SK-N-SH (cell line): ENCODE measurements at regions not wholly inside any gene's neighbourhood (a gene's known extent, or its start where the extent isn't known, plus 50 kb on each side); places are given as distances from the start of the nearest gene placed in this dataset.

ENCODE experiments used
- CTCF ChIA-PET: fragments of 300-600, 350-600 bp; formaldehyde crosslinking; extraction: SDS; loops from one replicate; lab custom pipeline; 2021; lab: Yijun Ruan, JAX
- POLR2A ChIA-PET: fragments of 350-600 bp; sonication (Branson Sonifier 250); formaldehyde crosslinking; extraction: SDS; loops from one replicate; lab custom pipeline; 2020; ENCODE audit warnings: antibody characterized with exemption, inconsistent platforms; lab: Yijun Ruan, JAX
- DNase-seq: peaks from one replicate; pipeline ENCODE4 v3.0.0; 2012
- H2AFZ ChIP-seq: fragments of 200-600 bp; sonication (generic); 2 replicates; pipeline ENCODE4 v1.8.1; 2016; ENCODE audit warnings: antibody characterized with exemption, mild to moderate bottlenecking, low read depth
- H3F3A ChIP-seq: fragments of 200-600 bp; sonication (generic); replicated peaks from 2 replicates; pipeline ENCODE3; 2016; ENCODE audit warnings: antibody characterized with exemption, mild to moderate bottlenecking; ENCODE audit not compliant: insufficient read depth
- H3K27ac ChIP-seq, 2 experiments: fragments of 200-500 bp in 1 of 2; fragments of 200-600 bp in 1 of 2; sonication (Bioruptor generic) in 1 of 2; sonication (generic), shearing (Covaris generic) in 1 of 2; 2 replicates each; pipeline versions ENCODE4 v1.5.1 to v1.6.1; 2014 to 2016; ENCODE audit warnings: low read depth in 2 of 2, inconsistent platforms in 1 of 2, low read length in 1 of 2, mild to moderate bottlenecking in 1 of 2, mixed read lengths in 1 of 2
- H3K27me3 ChIP-seq: fragments of 200-600 bp; sonication (generic), shearing (Covaris generic); 2 replicates; pipeline ENCODE4 v1.6.1; 2016; ENCODE audit warnings: mixed run types; ENCODE audit not compliant: insufficient read depth
- H3K36me3 ChIP-seq, 2 experiments: fragments of 200-500 bp in 1 of 2; fragments of 200-600 bp in 1 of 2; sonication (Bioruptor generic) in 1 of 2; sonication (generic) in 1 of 2; replicated peaks in 1 of 2; 2 replicates each; pipeline versions ENCODE3 to v1.5.1; 2014 to 2016; ENCODE audit warnings: low read length in 1 of 2, mild to moderate bottlenecking in 1 of 2; ENCODE audit not compliant: insufficient read depth in 2 of 2, control insufficient read depth in 1 of 2
- H3K4me1 ChIP-seq, 2 experiments: fragments of 200-500 bp in 1 of 2; fragments of 200-600 bp in 1 of 2; sonication (Bioruptor generic) in 1 of 2; sonication (generic), shearing (Covaris generic) in 1 of 2; 2 replicates each; pipeline versions ENCODE4 v1.5.1 to v1.6.1; 2014 to 2016; ENCODE audit warnings: low read depth in 1 of 2, low read length in 1 of 2, mixed run types in 1 of 2; ENCODE audit not compliant: insufficient read depth in 2 of 2, control insufficient read depth in 1 of 2
- H3K4me2 ChIP-seq: fragments of 200-600 bp; sonication (generic), shearing (Covaris generic); 2 replicates; pipeline ENCODE4 v1.6.1; 2017; ENCODE audit warnings: mixed run types
- H3K4me3 ChIP-seq, 2 experiments: fragments of 200-500 bp in 1 of 2; fragments of 200-600 bp in 1 of 2; sonication (Bioruptor generic) in 1 of 2; sonication (generic), shearing (Covaris generic) in 1 of 2; 2 replicates each; pipeline versions ENCODE4 v1.5.1 to v1.8.1; 2014 to 2016; ENCODE audit warnings: low read depth in 2 of 2, inconsistent platforms in 1 of 2, low read length in 1 of 2, mild to moderate bottlenecking in 1 of 2, mixed read lengths in 1 of 2, moderate library complexity in 1 of 2
- H3K79me2 ChIP-seq: fragments of 200-600 bp; sonication (generic); 2 replicates; pipeline ENCODE4 v1.8.1; 2017; ENCODE audit warnings: mild to moderate bottlenecking; ENCODE audit not compliant: insufficient read depth
- H3K9ac ChIP-seq: fragments of 200-600 bp; sonication (generic); 2 replicates; pipeline ENCODE4 v1.6.1; 2017; ENCODE audit warnings: mixed run types
- H3K9me2 ChIP-seq: fragments of 200-600 bp; sonication (generic); 2 replicates; pipeline ENCODE4 v1.6.1; 2017; ENCODE audit warnings: mixed run types
- H3K9me3 ChIP-seq: fragments of 200-600 bp; sonication (generic); 2 replicates; pipeline ENCODE4 v1.6.1; 2017; ENCODE audit warnings: mixed run types, mild to moderate bottlenecking, moderate library complexity
- H4K20me1 ChIP-seq: fragments of 200-600 bp; sonication (generic); 2 replicates; pipeline ENCODE4 v1.6.1; 2017; ENCODE audit warnings: mild to moderate bottlenecking, mixed run types; ENCODE audit not compliant: insufficient read depth
- ELF1 ChIP-seq: IDR thresholded peaks from 2 replicates; pipeline ENCODE4 v1.4.0; 2012
- EZH2phosphoT487 ChIP-seq: fragments of 200-600 bp; sonication (generic); IDR thresholded peaks from 2 replicates; pipeline ENCODE4 v1.6.1; 2017; ENCODE audit warnings: low read depth, mixed run types, mild to moderate bottlenecking, antibody characterized with exemption, moderate library complexity, borderline replicate concordance
- FOSL2 ChIP-seq: IDR thresholded peaks from 2 replicates; pipeline ENCODE4 v1.4.0; 2012; ENCODE audit warnings: low read depth, mild to moderate bottlenecking, moderate library complexity, borderline replicate concordance
- FOXJ3 ChIP-seq: sonication (generic); formaldehyde crosslinking; IDR thresholded peaks from 2 replicates; pipeline ENCODE4 v1.5.1; 2020; ENCODE audit warnings: mild to moderate bottlenecking, missing genetic modification reagents
- FOXM1 ChIP-seq: IDR thresholded peaks from 2 replicates; pipeline ENCODE4 v1.4.0; 2012; ENCODE audit warnings: low read depth, mild to moderate bottlenecking
- GABPA ChIP-seq: IDR thresholded peaks from 2 replicates; pipeline ENCODE4 v1.4.0; 2012; ENCODE audit warnings: low read depth, mild to moderate bottlenecking
- MAX ChIP-seq: IDR thresholded peaks from 2 replicates; pipeline ENCODE4 v1.4.0; 2012; ENCODE audit warnings: low read depth
- MEF2A ChIP-seq: IDR thresholded peaks from 2 replicates; pipeline ENCODE4 v1.4.0; 2012; ENCODE audit warnings: low read depth, borderline replicate concordance
- NFIC ChIP-seq: IDR thresholded peaks from 2 replicates; pipeline ENCODE4 v1.4.0; 2012; ENCODE audit warnings: borderline replicate concordance
- NRF1 ChIP-seq: IDR thresholded peaks from 2 replicates; pipeline ENCODE4 v1.6.1; 2012; ENCODE audit warnings: low read depth, mild to moderate bottlenecking, low read length
- PBX3 ChIP-seq: IDR thresholded peaks from 2 replicates; pipeline ENCODE4; 2012
- POLR2AphosphoS5 ChIP-seq: IDR thresholded peaks from 2 replicates; pipeline ENCODE4 v1.6.1; 2012; ENCODE audit warnings: low read depth, low read length
- RAD21 ChIP-seq: IDR thresholded peaks from 2 replicates; pipeline ENCODE4 v1.6.1; 2012; ENCODE audit warnings: mild to moderate bottlenecking, low read length
- RXRA ChIP-seq: IDR thresholded peaks from 2 replicates; pipeline ENCODE4 v1.4.0; 2012; ENCODE audit warnings: low read depth, mild to moderate bottlenecking, borderline replicate concordance
- SIN3A ChIP-seq: IDR thresholded peaks from 2 replicates; pipeline ENCODE4 v1.6.1; 2012; ENCODE audit warnings: low read depth, mild to moderate bottlenecking, low read length, moderate library complexity, borderline replicate concordance
- SMC3 ChIP-seq: IDR thresholded peaks from 2 replicates; pipeline ENCODE4 v1.6.1; 2012; ENCODE audit warnings: low read depth, low read length, improper control_type of control experiment
- TAF1 ChIP-seq: IDR thresholded peaks from 2 replicates; pipeline ENCODE4 v1.6.1; 2012; ENCODE audit warnings: low read depth, mild to moderate bottlenecking, low read length, moderate library complexity, borderline replicate concordance
- USF1 ChIP-seq: IDR thresholded peaks from 2 replicates; pipeline ENCODE4 v1.4.0; 2012; ENCODE audit warnings: low read depth, borderline replicate concordance
- USF2 ChIP-seq: fragments of 150-350 bp; IDR thresholded peaks from 2 replicates; pipeline ENCODE4 v1.6.1; 2017; ENCODE audit warnings: antibody characterized with exemption, low read length, low read depth, borderline replicate concordance
- YY1 ChIP-seq: IDR thresholded peaks from 2 replicates; pipeline ENCODE4 v1.4.0; 2012; ENCODE audit warnings: low read depth, mild to moderate bottlenecking
- ZBTB33 ChIP-seq: IDR thresholded peaks from 2 replicates; pipeline ENCODE4 v1.4.0; 2012; ENCODE audit warnings: low read depth, borderline replicate concordance
- whole genome bisulfite sequencing: methylation state at CpG from one replicate; pipeline ENCODE4 v1.1.6; 2017; ENCODE audit warnings: low lambda C conversion rate; 5-methylcytosine and 5-hydroxymethylcytosine counted together

GRCh38 chr5:26535215-26535614 lies 503.2 kb downstream of the CDH9 start:
- no peak overlapping the region for H3K4me2 ChIP-seq
- H3K27ac ChIP-seq: no peak overlapping the region
- no peak overlapping the region for H3K9ac ChIP-seq
- no peaks in the 10 kb centered on the region for H3K9me3 ChIP-seq
- ChIA-PET POLR2A (no interaction called here), CTCF (no interaction called here)
- no peaks in the 10 kb centered on the region for H4K20me1 ChIP-seq
- H3K79me2 ChIP-seq: no peaks in the 10 kb centered on the region; the same call in 1 of the 2 replicates
- WGBS: 2% methylated on average over 3 of the region's 3 CpGs
- H3K36me3 ChIP-seq: no peaks in the 10 kb centered on the region
- no peak for TF ChIP-seq ZBTB33
- TF ChIP-seq EZH2phosphoT487: no peak
- TF ChIP-seq FOSL2: no peak
- no peak for TF ChIP-seq USF1
- no peak for TF ChIP-seq RAD21
- TF ChIP-seq FOXM1: no peak
- no peak for TF ChIP-seq ELF1
- no peak for TF ChIP-seq GABPA
- no peak for TF ChIP-seq PBX3
- no peak for TF ChIP-seq MEF2A
- no peak for TF ChIP-seq FOXJ3 (CRISPR knock-in tag)
- H3K4me1 ChIP-seq: no peaks in the 10 kb centered on the region
- H3F3A ChIP-seq: no peaks in the 10 kb centered on the region
- no peak overlapping the region for H3K4me3 ChIP-seq
- no peaks in the 10 kb centered on the region for H3K27me3 ChIP-seq
- DNase-seq: no peak
- no peak overlapping the region for H2AFZ ChIP-seq
- H3K9me2 ChIP-seq: no peaks in the 10 kb centered on the region

GRCh38 chr5:26530305-26530704 lies 508.1 kb downstream of the CDH9 start:
- ChIA-PET POLR2A (no interaction called here), CTCF (no interaction called here)
- Histone ChIP-seq H3K36me3 (no peaks in the 10 kb centered on the region), H3K4me2 (no peak overlapping the region), H3K9ac (no peak overlapping the region), H3K27ac (no peak overlapping the region), H3K9me3 (no peaks in the 10 kb centered on the region), H3K4me1 (no peaks in the 10 kb centered on the region), H3F3A (no peaks in the 10 kb centered on the region), H3K79me2 (no peaks in the 10 kb centered on the region; the same call in 1 of the 2 replicates), H2AFZ (no peak overlapping the region), H3K4me3 (no peak overlapping the region), H3K9me2 (no peaks in the 10 kb centered on the region), H3K27me3 (no peaks in the 10 kb centered on the region), H4K20me1 (no peaks in the 10 kb centered on the region)
- no peak for DNase-seq
- 6% methylated on average over 2 of the region's 2 CpGs for WGBS
- TF ChIP-seq TAF1 (no peak), MEF2A (no peak), SMC3 (no peak), RXRA (no peak), NFIC (no peak), FOXJ3 (CRISPR knock-in tag) (no peak), USF1 (no peak), POLR2AphosphoS5 (no peak), USF2 (no peak), YY1 (no peak), NRF1 (no peak), MAX (no peak), SIN3A (no peak), FOSL2 (no peak), ZBTB33 (no peak)
